Upper lobe of left lung (tissue), 4 donors: ENCODE measurements at regions not wholly inside any gene's neighbourhood (a gene's known extent, or its start where the extent isn't known, plus 50 kb on each side); places are given as distances from the start of the nearest gene placed in this dataset.

Source experiments
- EP300 ChIP-seq, 4 donors: sonication (generic); formaldehyde crosslinking; IDR thresholded peaks; one replicate each; pipeline ENCODE4 v1.5.1; 2017; ENCODE audit warnings: antibody characterized with exemption in 4 of 4, control low read depth in 2 of 4
- POLR2A ChIP-seq, 4 donors: fragments of 450-650 bp; IDR thresholded peaks; one replicate each; pipeline ENCODE4 v1.5.1; 2016 to 2017; ENCODE audit warnings: antibody characterized with exemption in 4 of 4, mild to moderate bottlenecking in 2 of 4
- POLR2AphosphoS5 ChIP-seq, 2 donors: sonication (generic); formaldehyde crosslinking; IDR thresholded peaks; one replicate each; pipeline ENCODE4 v1.5.1; 2017; ENCODE audit warnings: antibody characterized with exemption in 2 of 2
- TF ChIP-seq, protein P1 (sequence below), 6 experiments: fragments of 450-650 bp in 4 of 6; fragments of 200-600 bp in 2 of 6; sonication (generic) in 2 of 6; IDR thresholded peaks; one replicate each; pipeline ENCODE4 v1.5.1; 2016 to 2019; ENCODE audit warnings: antibody characterized with exemption in 6 of 6

DNA sequence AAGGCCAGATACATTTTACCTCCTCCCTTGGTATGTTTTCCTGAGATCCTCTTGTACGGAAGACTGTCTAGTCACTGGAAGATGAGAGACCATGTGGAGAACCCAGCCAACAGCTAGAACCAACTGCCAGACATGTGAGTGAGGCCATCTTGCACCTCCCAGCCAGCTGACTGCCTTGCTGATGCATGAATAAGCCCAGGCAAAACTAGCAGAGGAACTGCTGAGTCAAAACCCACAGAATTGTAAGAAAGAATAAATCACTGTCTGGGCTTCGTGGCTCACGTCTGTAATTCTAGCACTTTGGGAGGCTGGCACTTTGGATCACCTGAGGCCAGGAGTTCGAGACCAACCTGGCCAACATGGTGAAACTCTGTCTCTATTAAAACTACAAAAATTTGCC lies 160.0 kb downstream of the TPH2 start:
- TF ChIP-seq EP300 (IDR thresholded peaks at IDR 0.05) (no peak), POLR2AphosphoS5 (IDR thresholded peaks at IDR 0.05) (no peak), POLR2A (IDR thresholded peaks at IDR 0.05) (no peak)
- TF ChIP-seq, protein P1, sequence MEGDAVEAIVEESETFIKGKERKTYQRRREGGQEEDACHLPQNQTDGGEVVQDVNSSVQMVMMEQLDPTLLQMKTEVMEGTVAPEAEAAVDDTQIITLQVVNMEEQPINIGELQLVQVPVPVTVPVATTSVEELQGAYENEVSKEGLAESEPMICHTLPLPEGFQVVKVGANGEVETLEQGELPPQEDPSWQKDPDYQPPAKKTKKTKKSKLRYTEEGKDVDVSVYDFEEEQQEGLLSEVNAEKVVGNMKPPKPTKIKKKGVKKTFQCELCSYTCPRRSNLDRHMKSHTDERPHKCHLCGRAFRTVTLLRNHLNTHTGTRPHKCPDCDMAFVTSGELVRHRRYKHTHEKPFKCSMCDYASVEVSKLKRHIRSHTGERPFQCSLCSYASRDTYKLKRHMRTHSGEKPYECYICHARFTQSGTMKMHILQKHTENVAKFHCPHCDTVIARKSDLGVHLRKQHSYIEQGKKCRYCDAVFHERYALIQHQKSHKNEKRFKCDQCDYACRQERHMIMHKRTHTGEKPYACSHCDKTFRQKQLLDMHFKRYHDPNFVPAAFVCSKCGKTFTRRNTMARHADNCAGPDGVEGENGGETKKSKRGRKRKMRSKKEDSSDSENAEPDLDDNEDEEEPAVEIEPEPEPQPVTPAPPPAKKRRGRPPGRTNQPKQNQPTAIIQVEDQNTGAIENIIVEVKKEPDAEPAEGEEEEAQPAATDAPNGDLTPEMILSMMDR (IDR thresholded peaks at IDR 0.05) = no peak
